ENCODE measurements at regions not wholly inside any gene's neighbourhood (a gene's known extent, or its start where the extent isn't known, plus 50 kb on each side); places are given as distances from the start of the nearest gene placed in this dataset.

GRCh38 chr18:66761166-66761565 is 157.3 kb upstream of the CDH19 start:
- TF ChIP-seq CTCF (conservative IDR thresholded peaks at IDR 0.05 in 1 of 2, IDR thresholded peaks at IDR 0.05 in 1 of 2; ENCODE audit: extremely low read depth in 1 of 2, insufficient read depth in 1 of 2, low read depth in 1 of 2, low read length in 2 of 2) (no peak), EZH2 (IDR thresholded peaks at IDR 0.05; ENCODE audit: borderline replicate concordance, low read length) (no peak)

All from mammary epithelial cell (primary cell).